ENCODE measurements at regions not wholly inside any gene's neighbourhood (a gene's known extent, or its start where the extent isn't known, plus 50 kb on each side); places are given as distances from the start of the nearest gene placed in this dataset.

GRCh38 chr18:61225336-61225735 is 107.9 kb upstream of the CDH20 start:
- TF ChIP-seq CTCF (IDR thresholded peaks at IDR 0.05) (no peak), POLR2A (IDR thresholded peaks at IDR 0.05) (no peak)

Data from body of pancreas (tissue), 4 donors.